ENCODE measurements at regions not wholly inside any gene's neighbourhood (a gene's known extent, or its start where the extent isn't known, plus 50 kb on each side); places are given as distances from the start of the nearest gene placed in this dataset.

DNA sequence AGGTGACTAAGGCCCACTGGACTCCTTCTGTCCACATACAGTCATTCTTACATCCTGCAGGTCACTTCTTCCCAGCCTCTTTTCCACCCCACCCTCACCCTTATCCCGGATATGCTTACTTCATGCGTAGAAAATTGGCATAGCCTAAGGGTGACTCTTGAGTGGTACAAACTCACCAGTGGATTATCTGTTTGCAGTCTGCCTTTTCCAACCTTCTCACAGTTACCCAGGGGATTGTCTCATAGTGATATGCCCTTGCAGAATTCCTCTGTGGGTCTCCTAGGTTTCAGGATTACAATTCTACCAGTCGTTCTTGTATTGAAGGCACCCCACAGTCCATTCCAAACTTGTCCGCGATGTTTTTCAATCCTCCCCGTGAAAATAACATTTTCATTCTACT lies 752.9 kb upstream of the HS6ST1 start:
- no peak for DNase-seq
- Histone ChIP-seq H3K27me3 (ENCODE audit: low read depth) (peaks cover 15% of the 10 kb centered on the region), H3K4me1 (peaks cover 4% of the 10 kb centered on the region), H3K9me3 (replicated peaks) (no peaks in the 10 kb centered on the region), H3K4me3 (no peak overlapping the region), H3K27ac (replicated peaks) (no peak overlapping the region), H3K36me3 (no peaks in the 10 kb centered on the region)
- intact Hi-C loops (cut with micrococcal nuclease) = no loop called here
- TF ChIP-seq CTCF (IDR thresholded peaks at IDR 0.05; ENCODE audit: borderline replicate concordance) = no peak

GRCh38 chr2:129074298-129074920 lies 755.7 kb upstream of the HS6ST1 start:
- no peak for TF ChIP-seq CTCF (IDR thresholded peaks at IDR 0.05; ENCODE audit: borderline replicate concordance)
- no peaks in the 10 kb centered on the region for H3K9me3 ChIP-seq (replicated peaks)
- intact Hi-C loops (cut with micrococcal nuclease) = no loop called here

DNA sequence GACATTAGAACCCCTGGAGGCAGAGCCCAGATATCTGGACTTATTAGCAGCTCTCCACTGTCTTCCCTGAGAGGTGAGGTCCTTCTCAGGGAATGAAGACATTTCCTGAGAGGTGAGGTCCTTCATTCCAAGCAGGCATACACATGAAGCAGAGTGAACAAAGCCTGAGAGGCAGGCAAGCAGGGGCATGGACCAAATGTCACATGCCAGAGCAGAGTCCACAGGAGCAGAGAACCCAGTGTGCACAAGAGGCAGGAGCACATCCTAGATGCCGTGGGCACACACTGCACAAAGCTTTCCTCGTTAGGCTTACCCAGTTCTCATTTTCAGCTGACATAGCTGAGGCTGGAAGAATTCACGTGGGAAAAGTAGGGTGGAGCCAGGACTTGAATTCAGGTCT lies 759.9 kb upstream of the HS6ST1 start:
- Histone ChIP-seq H3K9me3 (replicated peaks) (no peaks in the 10 kb centered on the region), H3K36me3 (no peaks in the 10 kb centered on the region), H3K27ac (replicated peaks) (no peak overlapping the region), H3K4me1 (no peaks in the 10 kb centered on the region), H3K27me3 (ENCODE audit: low read depth) (peaks cover 37% of the 10 kb centered on the region), H3K4me3 (no peak overlapping the region)
- TF ChIP-seq CTCF (IDR thresholded peaks at IDR 0.05; ENCODE audit: borderline replicate concordance) = no peak
- intact Hi-C loops (cut with micrococcal nuclease) = no loop called here
- no peak for DNase-seq

More at GRCh38 chr2:129074298-129074920, 755.7 kb upstream of the HS6ST1 start:
- Histone ChIP-seq H3K36me3 (no peaks in the 10 kb centered on the region), H3K4me1 (peaks cover 4% of the 10 kb centered on the region), H3K27ac (replicated peaks) (no peak overlapping the region), H3K27me3 (ENCODE audit: low read depth) (peaks cover 30% of the 10 kb centered on the region), H3K4me3 (no peak overlapping the region)
- DNase-seq = no peak

- DNase-seq = no peak
- intact Hi-C loops (cut with micrococcal nuclease) = no loop called here
- no peak for TF ChIP-seq CTCF (IDR thresholded peaks at IDR 0.05; ENCODE audit: borderline replicate concordance)
These were observed 762.2 kb upstream of the HS6ST1 start for GRCh38 chr2:129080715-129081476.

GRCh38 chr2:129085386-129085785 lies 766.7 kb upstream of the HS6ST1 start:
- no peaks in the 10 kb centered on the region for H3K36me3 ChIP-seq
- H3K27me3 ChIP-seq (ENCODE audit: low read depth) = peaks cover 7% of the 10 kb centered on the region
- no peak overlapping the region for H3K4me3 ChIP-seq
- no peak for TF ChIP-seq CTCF (IDR thresholded peaks at IDR 0.05; ENCODE audit: borderline replicate concordance)
- intact Hi-C loops (cut with micrococcal nuclease) = no loop called here
- no peaks in the 10 kb centered on the region for H3K4me1 ChIP-seq
- no peak overlapping the region for H3K27ac ChIP-seq (replicated peaks)
- no peaks in the 10 kb centered on the region for H3K9me3 ChIP-seq (replicated peaks)
- no peak for DNase-seq

More at GRCh38 chr2:129080715-129081476, 762.2 kb upstream of the HS6ST1 start:
- Histone ChIP-seq H3K27ac (replicated peaks) (no peak overlapping the region), H3K27me3 (ENCODE audit: low read depth) (peaks cover 37% of the 10 kb centered on the region), H3K4me3 (no peak overlapping the region), H3K4me1 (no peaks in the 10 kb centered on the region), H3K9me3 (replicated peaks) (no peaks in the 10 kb centered on the region), H3K36me3 (no peaks in the 10 kb centered on the region)

Data from left ventricle myocardium inferior (tissue), 1 donor.